ENCODE measurements at regions not wholly inside any gene's neighbourhood (a gene's known extent, or its start where the extent isn't known, plus 50 kb on each side); places are given as distances from the start of the nearest gene placed in this dataset.

DNA sequence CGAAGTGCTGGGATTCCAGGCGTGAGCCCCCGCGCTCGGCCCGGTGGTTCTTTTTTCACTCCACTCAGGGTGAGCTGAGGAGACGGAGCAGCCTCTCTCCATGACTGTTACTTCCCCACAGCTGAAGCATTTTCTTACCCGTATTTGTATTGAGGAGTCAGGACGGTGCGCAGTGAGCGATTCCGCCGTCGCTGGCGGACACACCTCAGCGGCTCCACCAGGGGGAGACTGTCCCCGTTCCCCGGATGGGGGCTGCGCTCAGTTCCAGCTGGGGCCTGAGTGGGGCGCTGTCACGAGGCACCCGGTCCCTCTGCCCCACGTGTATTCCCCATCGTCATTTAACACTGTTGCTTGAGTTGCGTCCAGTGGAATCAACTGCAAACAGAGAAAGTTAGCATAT lies 844.0 kb upstream of the FRG1 start:
- in situ Hi-C loops (cut with MboI; ENCODE audit: low pct_unique_long_range_greater_than_20kb, low sequenced_read_pairs, unreplicated experiment): no loop called here

GRCh38 chr4:189098932-189099696 lies 841.6 kb upstream of the FRG1 start:
- in situ Hi-C loops (cut with MboI; ENCODE audit: low pct_unique_long_range_greater_than_20kb, low sequenced_read_pairs, unreplicated experiment): no loop called here
- TF ChIP-seq, protein P1, sequence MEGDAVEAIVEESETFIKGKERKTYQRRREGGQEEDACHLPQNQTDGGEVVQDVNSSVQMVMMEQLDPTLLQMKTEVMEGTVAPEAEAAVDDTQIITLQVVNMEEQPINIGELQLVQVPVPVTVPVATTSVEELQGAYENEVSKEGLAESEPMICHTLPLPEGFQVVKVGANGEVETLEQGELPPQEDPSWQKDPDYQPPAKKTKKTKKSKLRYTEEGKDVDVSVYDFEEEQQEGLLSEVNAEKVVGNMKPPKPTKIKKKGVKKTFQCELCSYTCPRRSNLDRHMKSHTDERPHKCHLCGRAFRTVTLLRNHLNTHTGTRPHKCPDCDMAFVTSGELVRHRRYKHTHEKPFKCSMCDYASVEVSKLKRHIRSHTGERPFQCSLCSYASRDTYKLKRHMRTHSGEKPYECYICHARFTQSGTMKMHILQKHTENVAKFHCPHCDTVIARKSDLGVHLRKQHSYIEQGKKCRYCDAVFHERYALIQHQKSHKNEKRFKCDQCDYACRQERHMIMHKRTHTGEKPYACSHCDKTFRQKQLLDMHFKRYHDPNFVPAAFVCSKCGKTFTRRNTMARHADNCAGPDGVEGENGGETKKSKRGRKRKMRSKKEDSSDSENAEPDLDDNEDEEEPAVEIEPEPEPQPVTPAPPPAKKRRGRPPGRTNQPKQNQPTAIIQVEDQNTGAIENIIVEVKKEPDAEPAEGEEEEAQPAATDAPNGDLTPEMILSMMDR (IDR thresholded peaks at IDR 0.05; ENCODE audit: extremely low read depth, insufficient read depth, missing control alignments): no peak
- DNase-seq (ENCODE audit: low spot score): no peak

More for the DNA sequence above, 844.0 kb upstream of the FRG1 start:
- TF ChIP-seq, protein P1 (IDR thresholded peaks at IDR 0.05; ENCODE audit: extremely low read depth, insufficient read depth, missing control alignments): no peak
- no peak for DNase-seq (ENCODE audit: low spot score)

- in situ Hi-C loops (cut with MboI; ENCODE audit: low pct_unique_long_range_greater_than_20kb, low sequenced_read_pairs, unreplicated experiment): no loop called here
- TF ChIP-seq, protein P1 (IDR thresholded peaks at IDR 0.05; ENCODE audit: extremely low read depth, insufficient read depth, missing control alignments): no peak
- no peak for DNase-seq (ENCODE audit: low spot score)
Measured at GRCh38 chr4:189113389-189113888, 827.2 kb upstream of the FRG1 start.

DNA sequence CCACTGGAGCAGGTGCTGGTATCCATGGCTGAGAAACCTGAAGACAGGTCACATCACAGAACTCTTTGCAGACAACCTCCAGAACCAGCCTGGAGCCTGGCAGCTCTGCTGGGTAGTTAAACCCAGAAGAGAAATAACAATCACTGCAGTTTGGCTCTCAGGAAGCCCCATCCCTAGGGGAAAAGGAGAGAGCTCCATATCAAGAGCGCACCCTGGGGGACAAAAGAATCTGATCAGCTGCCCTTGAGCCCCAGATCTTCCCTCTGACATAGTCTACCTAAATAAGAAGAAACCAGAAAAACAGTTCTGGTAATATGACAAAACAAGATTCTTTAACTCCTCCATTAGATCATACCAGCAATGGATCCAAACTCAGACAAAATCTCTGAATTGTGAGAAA lies 823.2 kb upstream of the FRG1 start:
- TF ChIP-seq, protein P1 (IDR thresholded peaks at IDR 0.05; ENCODE audit: extremely low read depth, insufficient read depth, missing control alignments): no peak
- DNase-seq (ENCODE audit: low spot score): no peak
- in situ Hi-C loops (cut with MboI; ENCODE audit: low pct_unique_long_range_greater_than_20kb, low sequenced_read_pairs, unreplicated experiment): no loop called here

GRCh38 chr4:189121336-189121735 lies 819.3 kb upstream of the FRG1 start:
- no peak for DNase-seq (ENCODE audit: low spot score)
- TF ChIP-seq, protein P1 (IDR thresholded peaks at IDR 0.05; ENCODE audit: extremely low read depth, insufficient read depth, missing control alignments): no peak
- in situ Hi-C loops (cut with MboI; ENCODE audit: low pct_unique_long_range_greater_than_20kb, low sequenced_read_pairs, unreplicated experiment): no loop called here

DNA sequence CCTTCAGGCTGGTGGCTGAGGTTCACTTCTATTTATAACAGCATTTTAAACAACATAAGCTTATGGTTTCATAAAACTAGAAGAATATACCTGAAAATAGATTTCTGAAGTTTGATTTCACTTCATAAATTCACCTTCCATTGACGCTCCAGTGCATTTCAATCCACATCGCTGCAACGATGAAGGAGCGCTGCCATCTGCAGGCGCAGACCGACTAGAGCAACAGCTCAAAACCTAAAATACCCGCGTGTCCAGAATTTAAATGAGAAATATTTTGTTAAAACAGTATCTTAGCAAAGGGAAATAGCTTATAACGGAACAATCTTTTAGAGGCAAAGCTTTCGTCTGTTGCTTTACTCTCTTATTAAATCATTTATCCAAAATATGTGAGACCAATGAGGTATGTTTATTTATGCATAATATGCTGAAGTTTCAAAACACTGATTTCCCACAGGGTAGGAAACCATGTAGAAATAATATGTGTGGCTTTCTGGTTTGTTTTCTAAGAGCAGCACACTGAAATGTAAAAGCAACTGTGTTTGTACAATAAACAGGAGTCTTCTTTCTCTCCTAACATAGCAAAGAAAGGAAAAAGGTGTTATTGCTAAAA lies 816.4 kb upstream of the FRG1 start:
- in situ Hi-C loops (cut with MboI; ENCODE audit: low pct_unique_long_range_greater_than_20kb, low sequenced_read_pairs, unreplicated experiment): no loop called here
- no peak for DNase-seq (ENCODE audit: low spot score)
- TF ChIP-seq, protein P1 (IDR thresholded peaks at IDR 0.05; ENCODE audit: extremely low read depth, insufficient read depth, missing control alignments): peak; percentile 10
